Astrocyte (in vitro differentiated cells and primary cell): ENCODE measurements at regions not wholly inside any gene's neighbourhood (a gene's known extent, or its start where the extent isn't known, plus 50 kb on each side); places are given as distances from the start of the nearest gene placed in this dataset.

Experiments
- DNase-seq: peaks from one replicate; pipeline ENCODE4 v3.0.0-alpha.2; 2010; ENCODE audit warnings: low read depth
- FAIRE-seq: peaks from 2 replicates; lab custom pipeline; 2011; peaks lifted over from hg19 to GRCh38; lab: Jason Lieb, UNC
- H2AFZ ChIP-seq: 2 replicates; pipeline ENCODE4 v1.6.0; 2012; ENCODE audit warnings: low read depth, low read length, inconsistent platforms
- H3K27ac ChIP-seq: 2 replicates; pipeline ENCODE4 v1.5.1; 2011; ENCODE audit warnings: low read depth, low read length, inconsistent platforms
- H3K27me3 ChIP-seq: 2 replicates; pipeline ENCODE4 v1.6.0; 2011; ENCODE audit warnings: low read length, inconsistent platforms; ENCODE audit not compliant: insufficient read depth
- H3K36me3 ChIP-seq: 2 replicates; pipeline ENCODE4 v1.5.1; 2011; ENCODE audit warnings: low read length, inconsistent platforms; ENCODE audit not compliant: insufficient read depth
- H3K4me1 ChIP-seq: 2 replicates; pipeline ENCODE4 v1.5.1; 2011; ENCODE audit warnings: low read length, inconsistent platforms; ENCODE audit not compliant: insufficient read depth
- H3K4me2 ChIP-seq: 2 replicates; pipeline ENCODE4 v1.6.0; 2012; ENCODE audit warnings: low read length, inconsistent platforms
- H3K4me3 ChIP-seq: 2 replicates; pipeline ENCODE4 v1.5.1; 2011; ENCODE audit warnings: low read depth, mild to moderate bottlenecking, low read length, inconsistent platforms; ENCODE audit not compliant: insufficient read depth
- H3K79me2 ChIP-seq: 2 replicates; pipeline ENCODE4 v1.6.0; 2012; ENCODE audit warnings: mild to moderate bottlenecking, low read length, inconsistent platforms; ENCODE audit not compliant: insufficient read depth
- H3K9ac ChIP-seq: 2 replicates; pipeline ENCODE4 v1.6.0; 2012; ENCODE audit warnings: mild to moderate bottlenecking, low read length, inconsistent platforms
- H3K9me3 ChIP-seq: 2 replicates; pipeline ENCODE4 v1.5.1; 2012; ENCODE audit warnings: low read depth, mild to moderate bottlenecking, low read length, inconsistent platforms; ENCODE audit not compliant: insufficient read depth
- H4K20me1 ChIP-seq: 2 replicates; pipeline ENCODE4 v1.6.0; 2012; ENCODE audit warnings: low read length, inconsistent platforms; ENCODE audit not compliant: insufficient read depth
- H3K27ac Mint-ChIP-seq: one replicate; pipeline ENCODE4 v1.8.0; 2021; ENCODE audit warnings: mild to moderate bottlenecking, mixed read lengths; ENCODE audit not compliant: unreplicated experiment
- H3K27me3 Mint-ChIP-seq: one replicate; pipeline ENCODE4 v1.8.0; 2021; ENCODE audit warnings: low read depth, mixed read lengths; ENCODE audit not compliant: unreplicated experiment
- H3K36me3 Mint-ChIP-seq: one replicate; pipeline ENCODE4 v1.8.0; 2021; ENCODE audit warnings: low read depth, mixed read lengths; ENCODE audit not compliant: unreplicated experiment
- H3K4me1 Mint-ChIP-seq: one replicate; pipeline ENCODE4 v1.8.0; 2021; ENCODE audit warnings: low read depth, mixed read lengths; ENCODE audit not compliant: unreplicated experiment
- H3K4me3 Mint-ChIP-seq: one replicate; pipeline ENCODE4 v1.8.0; 2021; ENCODE audit warnings: mild to moderate bottlenecking, moderate library complexity, mixed read lengths; ENCODE audit not compliant: unreplicated experiment
- H3K9me3 Mint-ChIP-seq: one replicate; pipeline ENCODE4 v1.8.0; 2021; ENCODE audit warnings: mild to moderate bottlenecking, mixed read lengths; ENCODE audit not compliant: unreplicated experiment
- CTCF ChIP-seq: IDR thresholded peaks from 2 replicates; pipeline ENCODE4 v1.5.1; 2011; ENCODE audit warnings: low read depth, mild to moderate bottlenecking, inconsistent platforms, low read length, moderate library complexity; ENCODE audit not compliant: insufficient read depth
- EZH2 ChIP-seq: IDR thresholded peaks from 2 replicates; pipeline ENCODE4 v1.6.1; 2012; ENCODE audit warnings: mild to moderate bottlenecking, low read length, inconsistent platforms; ENCODE audit not compliant: insufficient read depth

GRCh38 chr2:128467321-128467969 lies 148.8 kb upstream of the HS6ST1 start:
- TF ChIP-seq CTCF (no peak), EZH2 (no peak)
- Mint-ChIP-seq H3K27ac (no peak overlapping the region), H3K36me3 (no peaks in the 10 kb centered on the region), H3K27me3 (peaks cover 9% of the 10 kb centered on the region), H3K4me1 (no peaks in the 10 kb centered on the region), H3K9me3 (peaks cover 29% of the 10 kb centered on the region), H3K4me3 (no peak overlapping the region)
- Histone ChIP-seq H3K79me2 (no peaks in the 10 kb centered on the region), H3K4me2 (no peak overlapping the region), H3K27me3 (no peaks in the 10 kb centered on the region), H4K20me1 (no peaks in the 10 kb centered on the region), H3K4me3 (no peak overlapping the region), H3K4me1 (no peaks in the 10 kb centered on the region), H2AFZ (no peak overlapping the region), H3K27ac (no peak overlapping the region), H3K36me3 (no peaks in the 10 kb centered on the region), H3K9me3 (peaks cover 32% of the 10 kb centered on the region), H3K9ac (no peak overlapping the region)
- DNase-seq = no peak
- no peak for FAIRE-seq

GRCh38 chr2:128468186-128468920 lies 149.7 kb upstream of the HS6ST1 start:
- H3K4me1 ChIP-seq = no peaks in the 10 kb centered on the region
- Mint-ChIP-seq H3K27ac (no peak overlapping the region), H3K4me1 (no peaks in the 10 kb centered on the region), H3K9me3 (peaks cover 31% of the 10 kb centered on the region), H3K27me3 (peaks cover 11% of the 10 kb centered on the region), H3K4me3 (no peak overlapping the region), H3K36me3 (no peaks in the 10 kb centered on the region)
- H3K4me2 ChIP-seq = no peak overlapping the region
- no peak overlapping the region for H3K9ac ChIP-seq
- H3K79me2 ChIP-seq = no peaks in the 10 kb centered on the region
- H2AFZ ChIP-seq = no peak overlapping the region
- no peaks in the 10 kb centered on the region for H4K20me1 ChIP-seq
- no peaks in the 10 kb centered on the region for H3K36me3 ChIP-seq
- no peak for FAIRE-seq
- H3K9me3 ChIP-seq = peaks cover 32% of the 10 kb centered on the region
- no peak overlapping the region for H3K27ac ChIP-seq
- no peak for DNase-seq
- TF ChIP-seq CTCF = no peak
- no peak for TF ChIP-seq EZH2
- no peaks in the 10 kb centered on the region for H3K27me3 ChIP-seq
- no peak overlapping the region for H3K4me3 ChIP-seq

GRCh38 chr2:128469203-128469602 lies 150.5 kb upstream of the HS6ST1 start:
- Mint-ChIP-seq H3K4me3 (no peak overlapping the region), H3K36me3 (no peaks in the 10 kb centered on the region), H3K9me3 (peaks cover 31% of the 10 kb centered on the region), H3K27me3 (peaks cover 13% of the 10 kb centered on the region), H3K27ac (no peak overlapping the region), H3K4me1 (no peaks in the 10 kb centered on the region)
- peak; percentile 30 for TF ChIP-seq CTCF
- no peak for TF ChIP-seq EZH2
- Histone ChIP-seq H3K4me3 (no peak overlapping the region), H3K4me1 (no peaks in the 10 kb centered on the region), H3K4me2 (no peak overlapping the region), H3K9me3 (peaks cover 32% of the 10 kb centered on the region), H3K79me2 (no peaks in the 10 kb centered on the region), H3K36me3 (no peaks in the 10 kb centered on the region), H3K27me3 (no peaks in the 10 kb centered on the region), H3K27ac (no peak overlapping the region), H4K20me1 (no peaks in the 10 kb centered on the region), H2AFZ (no peak overlapping the region), H3K9ac (no peak overlapping the region)
- FAIRE-seq = no peak
- DNase-seq = no peak
